GM23338 (cell line): ENCODE measurements at regions not wholly inside any gene's neighbourhood (a gene's known extent, or its start where the extent isn't known, plus 50 kb on each side); places are given as distances from the start of the nearest gene placed in this dataset.
A peak's percentile ranks its signal among the peaks of the same experiment; 100 is the strongest.

Source experiments
- ATAC-seq: fragments of 200-7000 bp; cut with Tn5 transposase; 3 replicates; pipeline ENCODE4 v1.9.1; 2020
- DNase-seq: peaks from one replicate; pipeline ENCODE4 v3.0.0-alpha.2; 2015; ENCODE audit warnings: low spot score
- H2AFZ ChIP-seq: fragments of 200-600 bp; sonication (generic); 2 replicates; pipeline ENCODE4 v1.8.0; 2016; ENCODE audit warnings: antibody characterized with exemption, mild to moderate bottlenecking, moderate library complexity
- H3F3A ChIP-seq: fragments of 200-600 bp; sonication (generic); replicated peaks from 2 replicates; pipeline ENCODE4 v1.8.0; 2017; ENCODE audit warnings: antibody characterized with exemption, mixed run types, low read depth
- H3K27ac ChIP-seq: fragments of 200-600 bp; sonication (generic); 2 replicates; pipeline ENCODE4 v1.6.1; 2016; ENCODE audit warnings: low read depth
- H3K27me3 ChIP-seq: fragments of 200-600 bp; sonication (generic); 2 replicates; pipeline ENCODE4 v1.8.0; 2016; ENCODE audit warnings: mild to moderate bottlenecking, mixed run types, moderate library complexity; ENCODE audit not compliant: insufficient read depth
- H3K36me3 ChIP-seq: fragments of 200-600 bp; sonication (generic); 2 replicates; pipeline ENCODE4 v1.8.0; 2016; ENCODE audit warnings: mild to moderate bottlenecking; ENCODE audit not compliant: insufficient read depth
- H3K4me1 ChIP-seq: fragments of 200-600 bp; sonication (generic); 2 replicates; pipeline ENCODE4 v1.8.0; 2016; ENCODE audit warnings: mild to moderate bottlenecking, moderate library complexity; ENCODE audit not compliant: insufficient read depth
- H3K4me2 ChIP-seq: fragments of 200-600 bp; sonication (generic); 2 replicates; pipeline ENCODE4 v1.7.1; 2017; ENCODE audit warnings: mixed run types
- H3K4me3 ChIP-seq: fragments of 200-600 bp; sonication (generic); 2 replicates; pipeline ENCODE4 v1.6.1; 2016; ENCODE audit warnings: mixed run types
- H3K79me2 ChIP-seq: fragments of 200-600 bp; sonication (generic); replicated peaks from 2 replicates; pipeline ENCODE4 v1.8.0; 2017; ENCODE audit warnings: mild to moderate bottlenecking; ENCODE audit not compliant: insufficient read depth
- H3K9me2 ChIP-seq: fragments of 200-600 bp; sonication (generic); 2 replicates; pipeline ENCODE4 v1.8.0; 2017; ENCODE audit not compliant: insufficient read depth
- H4K20me1 ChIP-seq: fragments of 200-600 bp; sonication (generic); replicated peaks from 2 replicates; pipeline ENCODE4 v1.8.0; 2017; ENCODE audit warnings: mild to moderate bottlenecking; ENCODE audit not compliant: insufficient read depth
- H3K27ac Mint-ChIP-seq: 2 replicates; pipeline ENCODE4 v1.8.0; 2020; ENCODE audit warnings: inconsistent platforms, mild to moderate bottlenecking, moderate library complexity, mixed read lengths
- H3K27me3 Mint-ChIP-seq: 3 replicates; pipeline ENCODE4 v1.8.0; 2022; ENCODE audit warnings: low read depth, mild to moderate bottlenecking, moderate library complexity, mixed read lengths, inconsistent platforms; ENCODE audit not compliant: insufficient read depth, poor library complexity
- H3K36me3 Mint-ChIP-seq: 3 replicates; pipeline ENCODE4 v1.8.0; 2021; ENCODE audit warnings: low read depth, mild to moderate bottlenecking, inconsistent platforms, moderate library complexity, mixed read lengths
- H3K4me1 Mint-ChIP-seq: 3 replicates; pipeline ENCODE4 v1.8.0; 2020; ENCODE audit warnings: mild to moderate bottlenecking, inconsistent platforms, mixed read lengths
- H3K4me3 Mint-ChIP-seq: 3 replicates; pipeline ENCODE4 v1.8.0; 2021; ENCODE audit warnings: moderate library complexity, mild to moderate bottlenecking, inconsistent platforms, mixed read lengths
- H3K9me3 Mint-ChIP-seq: 3 replicates; pipeline ENCODE4 v1.8.0; 2020; ENCODE audit warnings: moderate library complexity, mild to moderate bottlenecking, inconsistent platforms, mixed read lengths
- CREB1 ChIP-seq: fragments of 250-450 bp; sonication (Bioruptor Pico); IDR thresholded peaks from 2 replicates; pipeline ENCODE4 v1.5.0; 2020; ENCODE audit warnings: low read depth, mild to moderate bottlenecking, moderate library complexity
- EZH2 ChIP-seq: fragments of 200-600 bp; sonication (generic); IDR thresholded peaks from one replicate; pipeline ENCODE4 v1.8.0; 2017; ENCODE audit warnings: antibody characterized with exemption, mild to moderate bottlenecking, low read depth; ENCODE audit not compliant: unreplicated experiment
- EZH2phosphoT487 ChIP-seq: fragments of 200-600 bp; sonication (generic); IDR thresholded peaks from one replicate; pipeline ENCODE4 v1.8.1; 2018; ENCODE audit warnings: antibody characterized with exemption; ENCODE audit not compliant: unreplicated experiment
- JUNB ChIP-seq: IDR thresholded peaks from one replicate; pipeline ENCODE4 v1.6.1; 2016; ENCODE audit warnings: antibody characterized with exemption; ENCODE audit not compliant: unreplicated experiment
- NANOG ChIP-seq: IDR thresholded peaks from 2 replicates; pipeline ENCODE4 v1.6.1; 2016; ENCODE audit warnings: antibody characterized with exemption, borderline replicate concordance
- ZNF114 ChIP-seq: fragments of 250-450 bp; sonication (Bioruptor Pico); IDR thresholded peaks from 2 replicates; pipeline ENCODE4 v1.5.0; 2020; ENCODE audit warnings: mild to moderate bottlenecking, moderate library complexity
- ZNF462 ChIP-seq: fragments of 250-450 bp; sonication (Bioruptor Pico); IDR thresholded peaks from 2 replicates; pipeline ENCODE4 v1.5.0; 2020; ENCODE audit warnings: mild to moderate bottlenecking, moderate library complexity

GRCh38 chr1:79603843-79604242, 597.3 kb upstream of the ADGRL4 start:
- Histone ChIP-seq H3K9me2 (no peaks in the 10 kb centered on the region; the same call in 1 of the 2 replicates), H2AFZ (no peak overlapping the region), H3K27ac (no peak overlapping the region), H3K79me2 (no peaks in the 10 kb centered on the region), H3K4me2 (no peak overlapping the region), H4K20me1 (no peaks in the 10 kb centered on the region), H3K36me3 (peaks cover 4% of the 10 kb centered on the region; the same call in 1 of the 2 replicates), H3K4me1 (peaks cover 6% of the 10 kb centered on the region), H3K27me3 (no peaks in the 10 kb centered on the region), H3F3A (no peaks in the 10 kb centered on the region), H3K4me3 (no peak overlapping the region)
- Mint-ChIP-seq H3K4me1 (peaks cover 16% of the 10 kb centered on the region), H3K27me3 (peaks cover 3% of the 10 kb centered on the region), H3K4me3 (no peak overlapping the region), H3K9me3 (peaks cover 5% of the 10 kb centered on the region; the same call in 1 of the 3 replicates), H3K36me3 (peaks cover 7% of the 10 kb centered on the region; the same call in 2 of the 3 replicates), H3K27ac (no peak overlapping the region)
- DNase-seq = no peak
- 0 out of 2 replicates have a peak, but pooled peaks have one; percentile 18 for TF ChIP-seq ZNF462
- no peak for TF ChIP-seq ZNF114 (CRISPR knock-in tag)
- peak; percentile 31; the same call in 1 of the 3 replicates for ATAC-seq

- Histone ChIP-seq H4K20me1 (no peaks in the 10 kb centered on the region), H2AFZ (no peak overlapping the region), H3K4me1 (peaks cover 6% of the 10 kb centered on the region), H3K4me3 (no peak overlapping the region), H3F3A (no peaks in the 10 kb centered on the region), H3K79me2 (no peaks in the 10 kb centered on the region), H3K36me3 (peaks cover 4% of the 10 kb centered on the region; the same call in 1 of the 2 replicates), H3K4me2 (no peak overlapping the region), H3K27me3 (no peaks in the 10 kb centered on the region), H3K27ac (no peak overlapping the region), H3K9me2 (peaks cover 9% of the 10 kb centered on the region; the same call in 1 of the 2 replicates)
- H3K9me3 Mint-ChIP-seq = peaks cover 5% of the 10 kb centered on the region; the same call in 1 of the 3 replicates
- H3K36me3 Mint-ChIP-seq = peaks cover 7% of the 10 kb centered on the region; the same call in 2 of the 3 replicates
- DNase-seq = no peak
- peaks cover 6% of the 10 kb centered on the region for H3K4me1 Mint-ChIP-seq
- ATAC-seq = no peak
- H3K4me3 Mint-ChIP-seq = no peak overlapping the region
- H3K27me3 Mint-ChIP-seq = no peaks in the 10 kb centered on the region
- no peak overlapping the region for H3K27ac Mint-ChIP-seq
- TF ChIP-seq NANOG (no peak), ZNF462 (no peak), EZH2phosphoT487 (no peak), CREB1 (CRISPR knock-in tag) (no peak), JUNB (no peak), EZH2 (no peak)
Observed at GRCh38 chr1:79599257-79599656, 592.7 kb upstream of the ADGRL4 start.
